Spinal cord (tissue), 9 donors: ENCODE measurements at regions not wholly inside any gene's neighbourhood (a gene's known extent, or its start where the extent isn't known, plus 50 kb on each side); places are given as distances from the start of the nearest gene placed in this dataset.
"Not testable (repeated sequence)": the region's sequence is repeated elsewhere in the genome, so short reads cannot be mapped to it uniquely, and the experiment has no call there.

Experiments used
- DNase-seq, 6 donors: peaks; one replicate each; pipeline versions ENCODE4 v3.0.0 to v3.0.0-alpha.2; 2013 to 2015; ENCODE audit warnings: low spot score in 6 of 6, low read depth in 4 of 6
- H3K27ac ChIP-seq: one replicate; pipeline ENCODE4 v1.5.1; 2013; ENCODE audit warnings: low read depth, low read length, control low read depth
- H3K27me3 ChIP-seq: one replicate; pipeline ENCODE4 v1.6.1; 2013; ENCODE audit warnings: low read length; ENCODE audit not compliant: control insufficient read depth, insufficient read depth
- H3K36me3 ChIP-seq: one replicate; pipeline ENCODE4 v1.6.1; 2013; ENCODE audit warnings: low read length; ENCODE audit not compliant: control insufficient read depth, insufficient read depth
- H3K4me1 ChIP-seq: one replicate; pipeline ENCODE4 v1.6.1; 2013; ENCODE audit warnings: low read length; ENCODE audit not compliant: control insufficient read depth, insufficient read depth
- H3K4me3 ChIP-seq: one replicate; pipeline ENCODE4 v1.5.1; 2013; ENCODE audit warnings: low read depth, low read length, control low read depth
- H3K9me3 ChIP-seq: one replicate; pipeline ENCODE4 v1.6.1; 2013; ENCODE audit warnings: low read length; ENCODE audit not compliant: control insufficient read depth, insufficient read depth
- WGBS: methylation state at CpG from one replicate; pipeline ENCODE4 v1.1.5; 2013; ENCODE audit warnings: missing lambda C conversion rate; ENCODE audit not compliant: insufficient coverage; 5-methylcytosine and 5-hydroxymethylcytosine counted together
- donor health status: healthy.

GRCh38 chr12:13924286-13924685, 57.1 kb downstream of the GRIN2B start:
- Histone ChIP-seq H3K9me3 (no peaks in the 10 kb centered on the region), H3K27me3 (no peaks in the 10 kb centered on the region), H3K4me1 (no peaks in the 10 kb centered on the region), H3K36me3 (no peaks in the 10 kb centered on the region), H3K4me3 (no peak overlapping the region), H3K27ac (no peak overlapping the region)
- no peak for DNase-seq
- no CpG with 5 or more reads among the region's 2 CpGs for WGBS

- no peak overlapping the region for H3K4me3 ChIP-seq
- no peaks in the 10 kb centered on the region for H3K9me3 ChIP-seq
- no CpG with 5 or more reads among the region's 2 CpGs for WGBS
Observed at GRCh38 chr12:13918897-13919296, 62.5 kb downstream of the GRIN2B start.

DNA sequence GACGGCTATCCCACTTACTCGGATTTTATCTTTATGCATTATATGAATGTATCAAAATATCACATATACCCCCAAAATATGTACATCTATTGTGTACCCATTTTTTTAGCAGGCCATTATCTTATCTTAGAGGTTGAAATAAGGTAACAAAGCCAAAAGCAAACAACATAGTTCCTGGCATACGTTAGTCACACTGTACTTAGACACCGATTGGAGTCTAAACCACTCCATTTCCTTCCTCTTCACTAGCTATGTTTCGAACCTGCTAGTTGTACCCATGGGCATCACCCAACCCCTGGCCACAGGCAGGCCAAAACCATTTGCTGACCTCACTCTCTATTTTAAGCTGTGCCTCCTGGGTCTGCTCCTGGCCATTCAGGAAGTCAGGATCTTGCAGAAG, 66.3 kb downstream of the GRIN2B start:
- Histone ChIP-seq H3K4me1 (no peaks in the 10 kb centered on the region), H3K4me3 (no peak overlapping the region), H3K27me3 (no peaks in the 10 kb centered on the region), H3K9me3 (no peaks in the 10 kb centered on the region), H3K27ac (no peak overlapping the region), H3K36me3 (no peaks in the 10 kb centered on the region)
- WGBS: 88% methylated on average over 2 of the region's 5 CpGs
- no peak for DNase-seq

More at GRCh38 chr12:13918897-13919296, 62.5 kb downstream of the GRIN2B start:
- Histone ChIP-seq H3K36me3 (no peaks in the 10 kb centered on the region), H3K27me3 (no peaks in the 10 kb centered on the region), H3K27ac (no peak overlapping the region), H3K4me1 (no peaks in the 10 kb centered on the region)
- DNase-seq: no peak

GRCh38 chr12:13913371-13913770, 68.0 kb downstream of the GRIN2B start:
- Histone ChIP-seq H3K4me3 (no peak overlapping the region), H3K27me3 (no peaks in the 10 kb centered on the region), H3K36me3 (no peaks in the 10 kb centered on the region), H3K27ac (no peak overlapping the region), H3K4me1 (no peaks in the 10 kb centered on the region), H3K9me3 (no peaks in the 10 kb centered on the region)
- WGBS: 70% methylated on average over 1 of the region's 2 CpGs
- no peak for DNase-seq

GRCh38 chr12:13911756-13912554, 69.4 kb downstream of the GRIN2B start:
- DNase-seq: no peak
- Histone ChIP-seq H3K36me3 (no peaks in the 10 kb centered on the region), H3K27me3 (no peaks in the 10 kb centered on the region), H3K27ac (no peak overlapping the region), H3K4me3 (no peak overlapping the region), H3K4me1 (no peaks in the 10 kb centered on the region), H3K9me3 (no peaks in the 10 kb centered on the region)
- 82% methylated on average over 16 of the region's 18 CpGs for whole genome bisulfite sequencing

- no peak overlapping the region for H3K27ac ChIP-seq
- H3K36me3 ChIP-seq: no peaks in the 10 kb centered on the region
- no peak overlapping the region for H3K4me3 ChIP-seq
- no peak for DNase-seq
- no peaks in the 10 kb centered on the region for H3K4me1 ChIP-seq
- H3K27me3 ChIP-seq: no peaks in the 10 kb centered on the region
- no peaks in the 10 kb centered on the region for H3K9me3 ChIP-seq
- 100% methylated on average over 2 of the region's 4 CpGs for WGBS
Observed at GRCh38 chr12:13905794-13906193, 75.6 kb downstream of the GRIN2B start.

- no peaks in the 10 kb centered on the region for H3K36me3 ChIP-seq
- H3K9me3 ChIP-seq: no peaks in the 10 kb centered on the region
- H3K4me3 ChIP-seq: no peak overlapping the region
- H3K27me3 ChIP-seq: no peaks in the 10 kb centered on the region
- no peaks in the 10 kb centered on the region for H3K4me1 ChIP-seq
- WGBS: no CpG with 5 or more reads among the region's 3 CpGs
- H3K27ac ChIP-seq: no peak overlapping the region
- DNase-seq: no peak
Observed at GRCh38 chr12:13900718-13901117, 80.7 kb downstream of the GRIN2B start.

- H3K4me1 ChIP-seq, DNase-seq, H3K27me3 ChIP-seq, H3K9me3 ChIP-seq, H3K4me3 ChIP-seq, H3K27ac ChIP-seq, H3K36me3 ChIP-seq: not testable (repeated sequence)
- WGBS: 81% methylated on average over 4 of the region's 5 CpGs
Observed at GRCh38 chr12:13898387-13898786, 83.0 kb downstream of the GRIN2B start.

DNA sequence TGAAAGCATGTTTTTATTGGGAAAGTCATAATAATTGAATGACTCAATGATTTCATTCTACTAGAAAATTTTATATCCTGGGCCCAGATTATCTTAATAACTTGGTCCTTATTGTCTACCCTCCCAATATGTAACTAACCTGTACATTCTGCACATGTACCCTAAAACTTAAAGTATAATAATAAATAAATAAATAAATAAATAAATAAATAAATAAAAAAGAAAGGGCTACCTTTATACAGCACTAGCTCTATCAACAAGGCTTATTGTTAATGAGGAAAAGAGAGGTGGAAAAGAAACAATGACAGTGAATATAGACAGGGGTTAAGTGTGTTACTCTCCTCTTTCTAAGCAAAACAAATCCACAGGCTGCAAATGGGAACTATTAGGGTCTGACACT, 83.6 kb downstream of the GRIN2B start:
- H3K27me3 ChIP-seq: no peaks in the 10 kb centered on the region
- no peaks in the 10 kb centered on the region for H3K9me3 ChIP-seq
- no peaks in the 10 kb centered on the region for H3K36me3 ChIP-seq
- no peaks in the 10 kb centered on the region for H3K4me1 ChIP-seq
- H3K27ac ChIP-seq: no peak overlapping the region
- no peak for DNase-seq
- no peak overlapping the region for H3K4me3 ChIP-seq

DNA sequence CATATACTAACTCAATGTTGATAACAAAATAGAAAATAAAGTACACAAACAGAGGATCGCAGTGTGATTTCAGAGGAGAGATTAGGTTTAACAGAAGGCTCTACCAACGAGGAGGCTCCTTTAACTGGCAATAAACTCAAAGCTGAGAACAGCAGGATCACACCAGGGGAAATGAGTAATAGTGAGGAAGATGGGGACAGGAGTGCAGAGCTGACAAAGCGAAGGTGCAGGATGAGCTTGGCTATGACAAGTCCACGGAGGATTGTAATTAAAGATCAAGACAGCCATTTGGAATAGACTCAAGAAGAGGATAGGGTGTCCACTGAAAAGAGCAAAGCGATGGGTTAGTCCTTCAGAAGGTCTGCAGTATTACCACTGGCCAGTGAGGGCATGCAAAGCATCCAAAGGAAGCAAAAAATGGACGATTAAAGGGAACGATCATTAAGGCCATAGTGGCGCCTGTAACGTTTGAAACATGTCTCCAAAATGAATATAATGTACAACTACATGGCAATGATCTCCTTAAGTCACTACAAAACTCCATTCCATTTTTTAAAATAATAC, 85.3 kb downstream of the GRIN2B start:
- WGBS: 75% methylated on average over 5 of the region's 9 CpGs
- no peak overlapping the region for H3K27ac ChIP-seq

More for the DNA sequence above, 85.3 kb downstream of the GRIN2B start:
- H3K4me3 ChIP-seq: no peak overlapping the region
- H3K4me1 ChIP-seq: no peaks in the 10 kb centered on the region
- no peaks in the 10 kb centered on the region for H3K36me3 ChIP-seq
- no peaks in the 10 kb centered on the region for H3K9me3 ChIP-seq
- no peak for DNase-seq
- H3K27me3 ChIP-seq: no peaks in the 10 kb centered on the region
